GM23248 (cell line): ENCODE measurements at regions not wholly inside any gene's neighbourhood (a gene's known extent, or its start where the extent isn't known, plus 50 kb on each side); places are given as distances from the start of the nearest gene placed in this dataset.

ENCODE experiments used
- DNase-seq: peaks from one replicate; pipeline ENCODE4 v3.0.0-alpha.2; 2015
- H2AFZ ChIP-seq: fragments of 200-600 bp; sonication (generic); 2 replicates; pipeline ENCODE4 v1.6.1; 2016; ENCODE audit warnings: antibody characterized with exemption
- H3F3A ChIP-seq: fragments of 200-600 bp; sonication (generic); 2 replicates; pipeline ENCODE4 v1.6.1; 2016; ENCODE audit warnings: mild to moderate bottlenecking, antibody characterized with exemption, mixed run types; ENCODE audit not compliant: insufficient read depth
- H3K27ac ChIP-seq: fragments of 200-600 bp; sonication (generic); 2 replicates; pipeline ENCODE4 v1.5.1; 2016; ENCODE audit warnings: mild to moderate bottlenecking
- H3K27me3 ChIP-seq: fragments of 200-600 bp; sonication (generic); replicated peaks from 2 replicates; pipeline ENCODE4 v1.6.1; 2016; ENCODE audit warnings: mild to moderate bottlenecking; ENCODE audit not compliant: insufficient read depth
- H3K36me3 ChIP-seq: fragments of 200-600 bp; sonication (generic); 2 replicates; pipeline ENCODE4 v1.6.1; 2016; ENCODE audit warnings: low read depth, mild to moderate bottlenecking
- H3K4me1 ChIP-seq: fragments of 200-600 bp; sonication (generic); 2 replicates; pipeline ENCODE4 v1.6.1; 2016; ENCODE audit warnings: mild to moderate bottlenecking; ENCODE audit not compliant: insufficient read depth
- H3K4me2 ChIP-seq: fragments of 200-600 bp; sonication (generic); one replicate; pipeline ENCODE4 v1.6.1; 2016; ENCODE audit warnings: mild to moderate bottlenecking; ENCODE audit not compliant: unreplicated experiment
- H3K4me3 ChIP-seq: fragments of 200-600 bp; sonication (generic); 2 replicates; pipeline ENCODE4 v1.5.1; 2016; ENCODE audit warnings: mild to moderate bottlenecking
- H3K79me2 ChIP-seq: fragments of 200-600 bp; sonication (generic); 2 replicates; pipeline ENCODE4 v1.6.1; 2016; ENCODE audit warnings: mild to moderate bottlenecking; ENCODE audit not compliant: insufficient read depth
- H3K9ac ChIP-seq: fragments of 200-600 bp; sonication (generic); 2 replicates; pipeline ENCODE4 v1.6.1; 2016; ENCODE audit warnings: mild to moderate bottlenecking
- H3K9me2 ChIP-seq: fragments of 200-600 bp; sonication (generic); 2 replicates; pipeline ENCODE4 v1.6.1; 2016; ENCODE audit warnings: mixed run types, mild to moderate bottlenecking, moderate library complexity; ENCODE audit not compliant: insufficient read depth
- H3K9me3 ChIP-seq: fragments of 200-600 bp; sonication (generic); one replicate; pipeline ENCODE4 v1.6.1; 2017; ENCODE audit warnings: low read depth
- H4K20me1 ChIP-seq: fragments of 200-600 bp; sonication (generic); 2 replicates; pipeline ENCODE4 v1.6.0; 2016; ENCODE audit not compliant: insufficient read depth
- EZH2 ChIP-seq: fragments of 200-600 bp; sonication (generic); IDR thresholded peaks from 2 replicates; pipeline ENCODE4 v1.6.1; 2018; ENCODE audit warnings: antibody characterized with exemption, mild to moderate bottlenecking; ENCODE audit not compliant: insufficient read depth, poor library complexity, severe bottlenecking
- EZH2phosphoT487 ChIP-seq: fragments of 200-600 bp; sonication (generic); IDR thresholded peaks from 2 replicates; pipeline ENCODE4 v1.6.1; 2018; ENCODE audit warnings: antibody characterized with exemption, moderate library complexity, mild to moderate bottlenecking, low read depth; ENCODE audit not compliant: insufficient read depth
- WGBS, 2 experiments: methylation state at CpG; one replicate each; pipeline ENCODE4 v1.1.6; 2015 to 2017; ENCODE audit warnings: low lambda C conversion rate in 2 of 2, low coverage in 1 of 2; ENCODE audit errors: missing lambda C conversion rate in 2 of 2; 5-methylcytosine and 5-hydroxymethylcytosine counted together
- in situ Hi-C: fragments of 300-500 bp; cut with MboI; formaldehyde crosslinking; loops from 2 replicates; pipeline ENCODE4 v1.15.0; 2020

- DNase-seq: no peak
- Histone ChIP-seq H3K9me3 (no peaks in the 10 kb centered on the region), H3K4me1 (no peaks in the 10 kb centered on the region), H3K4me3 (no peak overlapping the region), H3F3A (no peaks in the 10 kb centered on the region), H3K9me2 (no peaks in the 10 kb centered on the region), H3K27me3 (no peaks in the 10 kb centered on the region; the same call in 1 of the 2 replicates), H3K36me3 (no peaks in the 10 kb centered on the region), H3K9ac (no peak overlapping the region), H3K4me2 (no peak overlapping the region), H2AFZ (no peak overlapping the region), H3K27ac (no peak overlapping the region), H3K79me2 (no peaks in the 10 kb centered on the region), H4K20me1 (no peaks in the 10 kb centered on the region)
- in situ Hi-C loops: loop anchor here (25.0 kb wide), 1 partner anchor 620 kb away; no protein-coding TSS in a partner anchor
- TF ChIP-seq EZH2: no peak
- TF ChIP-seq EZH2phosphoT487: no peak
- 49 to 55% methylated on average over 4 of the region's 4 CpGs for WGBS, 2 experiments
Observed at GRCh38 chr17:33657181-33657580, 364.1 kb upstream of the ASIC2 start.

GRCh38 chr17:33661975-33662374, 368.9 kb upstream of the ASIC2 start:
- H3K9me2 ChIP-seq: no peaks in the 10 kb centered on the region
- no peaks in the 10 kb centered on the region for H3K79me2 ChIP-seq
- TF ChIP-seq EZH2phosphoT487: no peak
- no peak for TF ChIP-seq EZH2
- no peak overlapping the region for H3K27ac ChIP-seq
- H3K9ac ChIP-seq: no peak overlapping the region
- H3K4me2 ChIP-seq: no peak overlapping the region
- 36 to 42% methylated on average over 3 of the region's 3 CpGs for WGBS, 2 experiments
- no peaks in the 10 kb centered on the region for H3K4me1 ChIP-seq
- DNase-seq: no peak
- no peaks in the 10 kb centered on the region for H3K9me3 ChIP-seq
- no peaks in the 10 kb centered on the region for H3K27me3 ChIP-seq
- in situ Hi-C loops: loop anchor here (25.0 kb wide), 1 partner anchor 625 kb away; no protein-coding TSS in a partner anchor
- no peaks in the 10 kb centered on the region for H4K20me1 ChIP-seq
- H3K36me3 ChIP-seq: no peaks in the 10 kb centered on the region
- H3K4me3 ChIP-seq: no peak overlapping the region
- H3F3A ChIP-seq: no peaks in the 10 kb centered on the region
- no peak overlapping the region for H2AFZ ChIP-seq

- no peaks in the 10 kb centered on the region for H3K4me1 ChIP-seq
- H3K27me3 ChIP-seq: no peaks in the 10 kb centered on the region
- H2AFZ ChIP-seq: no peak overlapping the region
- H3K79me2 ChIP-seq: no peaks in the 10 kb centered on the region
- no peak overlapping the region for H3K4me2 ChIP-seq
- no peak overlapping the region for H3K9ac ChIP-seq
- no peaks in the 10 kb centered on the region for H3K9me3 ChIP-seq
- 48 to 61% methylated on average over 8 of the region's 8 CpGs for WGBS, 2 experiments
- H3K9me2 ChIP-seq: no peaks in the 10 kb centered on the region
- no peak for TF ChIP-seq EZH2phosphoT487
- TF ChIP-seq EZH2: no peak
- no peaks in the 10 kb centered on the region for H3F3A ChIP-seq
- in situ Hi-C loops: loop anchor here (25.0 kb wide), 1 partner anchor 627 kb away; no protein-coding TSS in a partner anchor
- H3K36me3 ChIP-seq: no peaks in the 10 kb centered on the region
- H4K20me1 ChIP-seq: no peaks in the 10 kb centered on the region
- DNase-seq: no peak
- H3K4me3 ChIP-seq: no peak overlapping the region
- H3K27ac ChIP-seq: no peak overlapping the region
Observed at GRCh38 chr17:33664116-33664840, 371.2 kb upstream of the ASIC2 start.

GRCh38 chr17:33667052-33667509, 374.0 kb upstream of the ASIC2 start:
- Histone ChIP-seq H3K9me3 (no peaks in the 10 kb centered on the region), H4K20me1 (no peaks in the 10 kb centered on the region), H3K4me2 (no peak overlapping the region), H3K4me3 (no peak overlapping the region), H3K27ac (no peak overlapping the region), H2AFZ (no peak overlapping the region), H3K79me2 (no peaks in the 10 kb centered on the region), H3K9ac (no peak overlapping the region), H3K4me1 (no peaks in the 10 kb centered on the region), H3K27me3 (no peaks in the 10 kb centered on the region), H3F3A (no peaks in the 10 kb centered on the region), H3K36me3 (no peaks in the 10 kb centered on the region), H3K9me2 (no peaks in the 10 kb centered on the region)
- no peak for DNase-seq
- in situ Hi-C loops: loop anchor here (25.0 kb wide), 1 partner anchor 630 kb away; no protein-coding TSS in a partner anchor
- TF ChIP-seq EZH2phosphoT487 (no peak), EZH2 (no peak)
- WGBS, 2 experiments: 42 to 45% methylated on average over 12 of the region's 12 CpGs
